ENCODE measurements at regions not wholly inside any gene's neighbourhood (a gene's known extent, or its start where the extent isn't known, plus 50 kb on each side); places are given as distances from the start of the nearest gene placed in this dataset.

DNA sequence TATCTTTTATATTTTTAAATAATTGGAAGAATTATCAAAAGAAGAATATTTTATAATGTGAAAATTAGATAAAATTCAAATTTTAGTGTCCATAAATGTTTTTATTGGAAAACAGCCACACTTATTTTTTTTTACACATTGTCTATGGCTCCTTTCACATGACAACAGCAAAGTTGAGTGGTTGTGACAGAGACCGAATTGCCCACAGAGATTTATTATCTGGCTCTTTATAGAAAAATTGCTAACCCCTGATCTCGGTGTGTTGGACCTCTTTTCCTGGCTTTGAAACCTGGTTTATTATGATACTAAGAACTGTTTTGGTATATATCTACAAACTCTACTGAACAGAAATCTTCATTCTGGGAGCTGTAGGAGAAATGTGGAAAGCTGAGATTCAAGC, 269.1 kb upstream of the UMPS start:
- Histone ChIP-seq H3K4me1 (no peaks in the 10 kb centered on the region), H3K9me3 (no peaks in the 10 kb centered on the region), H3K36me3 (no peaks in the 10 kb centered on the region), H3K4me3 (no peak overlapping the region), H3K27ac (no peak overlapping the region), H3K27me3 (no peaks in the 10 kb centered on the region)
- DNase-seq = no peak
- no peak for TF ChIP-seq POLR2A (IDR thresholded peaks at IDR 0.05)
- TF ChIP-seq, protein P1, sequence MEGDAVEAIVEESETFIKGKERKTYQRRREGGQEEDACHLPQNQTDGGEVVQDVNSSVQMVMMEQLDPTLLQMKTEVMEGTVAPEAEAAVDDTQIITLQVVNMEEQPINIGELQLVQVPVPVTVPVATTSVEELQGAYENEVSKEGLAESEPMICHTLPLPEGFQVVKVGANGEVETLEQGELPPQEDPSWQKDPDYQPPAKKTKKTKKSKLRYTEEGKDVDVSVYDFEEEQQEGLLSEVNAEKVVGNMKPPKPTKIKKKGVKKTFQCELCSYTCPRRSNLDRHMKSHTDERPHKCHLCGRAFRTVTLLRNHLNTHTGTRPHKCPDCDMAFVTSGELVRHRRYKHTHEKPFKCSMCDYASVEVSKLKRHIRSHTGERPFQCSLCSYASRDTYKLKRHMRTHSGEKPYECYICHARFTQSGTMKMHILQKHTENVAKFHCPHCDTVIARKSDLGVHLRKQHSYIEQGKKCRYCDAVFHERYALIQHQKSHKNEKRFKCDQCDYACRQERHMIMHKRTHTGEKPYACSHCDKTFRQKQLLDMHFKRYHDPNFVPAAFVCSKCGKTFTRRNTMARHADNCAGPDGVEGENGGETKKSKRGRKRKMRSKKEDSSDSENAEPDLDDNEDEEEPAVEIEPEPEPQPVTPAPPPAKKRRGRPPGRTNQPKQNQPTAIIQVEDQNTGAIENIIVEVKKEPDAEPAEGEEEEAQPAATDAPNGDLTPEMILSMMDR (IDR thresholded peaks at IDR 0.05) = no peak

DNA sequence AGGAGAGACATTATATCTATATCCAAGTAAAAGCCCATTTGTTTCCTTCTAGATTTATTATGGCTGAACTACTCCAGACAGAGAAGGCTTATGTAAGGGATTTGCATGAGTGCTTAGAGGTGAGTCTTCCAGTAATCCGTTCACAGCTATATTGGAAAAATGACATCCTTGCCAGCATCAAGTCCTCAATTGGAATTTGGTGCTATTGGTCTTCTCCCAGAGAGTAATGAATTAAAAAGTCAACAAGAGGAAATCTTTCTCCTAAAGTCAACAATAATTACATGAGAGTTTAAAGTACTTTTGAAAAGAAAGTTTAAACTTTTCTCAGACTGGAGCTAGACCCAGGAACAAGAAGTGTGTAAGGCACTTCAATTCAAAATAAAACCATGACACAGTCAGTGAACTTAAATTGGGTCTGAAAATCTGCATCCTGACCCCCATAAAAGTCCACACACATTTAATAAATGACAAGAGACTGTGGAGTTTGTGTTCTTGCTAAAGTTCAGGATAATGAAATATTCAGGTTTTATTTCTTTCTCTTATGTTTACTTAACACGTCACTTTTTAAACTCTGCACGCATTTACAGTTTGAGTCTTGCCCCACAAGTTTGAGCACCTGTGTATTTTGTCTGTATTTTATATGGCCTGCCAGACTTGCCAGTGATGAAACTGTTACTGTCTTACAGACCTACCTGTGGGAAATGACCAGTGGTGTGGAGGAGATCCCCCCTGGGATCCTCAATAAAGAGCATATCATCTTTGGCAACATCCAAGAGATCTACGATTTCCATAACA, 268.2 kb upstream of the UMPS start:
- TF ChIP-seq, protein P1 (IDR thresholded peaks at IDR 0.05) = no peak
- no peak for TF ChIP-seq POLR2A (IDR thresholded peaks at IDR 0.05)
- H3K4me1 ChIP-seq = no peaks in the 10 kb centered on the region
- no peaks in the 10 kb centered on the region for H3K9me3 ChIP-seq
- H3K36me3 ChIP-seq = no peaks in the 10 kb centered on the region
- H3K27me3 ChIP-seq = no peaks in the 10 kb centered on the region
- no peak overlapping the region for H3K4me3 ChIP-seq
- DNase-seq = no peak
- no peak overlapping the region for H3K27ac ChIP-seq

GRCh38 chr3:124463234-124463633, 267.0 kb upstream of the UMPS start:
- Histone ChIP-seq H3K36me3 (no peaks in the 10 kb centered on the region), H3K27ac (no peak overlapping the region), H3K27me3 (no peaks in the 10 kb centered on the region), H3K4me1 (no peaks in the 10 kb centered on the region), H3K4me3 (no peak overlapping the region), H3K9me3 (no peaks in the 10 kb centered on the region)
- no peak for TF ChIP-seq POLR2A (IDR thresholded peaks at IDR 0.05)
- TF ChIP-seq, protein P1 (IDR thresholded peaks at IDR 0.05) = peak in 3 of 6 experiments; percentile 6 to 28 (median 9)
- no peak for DNase-seq

DNA sequence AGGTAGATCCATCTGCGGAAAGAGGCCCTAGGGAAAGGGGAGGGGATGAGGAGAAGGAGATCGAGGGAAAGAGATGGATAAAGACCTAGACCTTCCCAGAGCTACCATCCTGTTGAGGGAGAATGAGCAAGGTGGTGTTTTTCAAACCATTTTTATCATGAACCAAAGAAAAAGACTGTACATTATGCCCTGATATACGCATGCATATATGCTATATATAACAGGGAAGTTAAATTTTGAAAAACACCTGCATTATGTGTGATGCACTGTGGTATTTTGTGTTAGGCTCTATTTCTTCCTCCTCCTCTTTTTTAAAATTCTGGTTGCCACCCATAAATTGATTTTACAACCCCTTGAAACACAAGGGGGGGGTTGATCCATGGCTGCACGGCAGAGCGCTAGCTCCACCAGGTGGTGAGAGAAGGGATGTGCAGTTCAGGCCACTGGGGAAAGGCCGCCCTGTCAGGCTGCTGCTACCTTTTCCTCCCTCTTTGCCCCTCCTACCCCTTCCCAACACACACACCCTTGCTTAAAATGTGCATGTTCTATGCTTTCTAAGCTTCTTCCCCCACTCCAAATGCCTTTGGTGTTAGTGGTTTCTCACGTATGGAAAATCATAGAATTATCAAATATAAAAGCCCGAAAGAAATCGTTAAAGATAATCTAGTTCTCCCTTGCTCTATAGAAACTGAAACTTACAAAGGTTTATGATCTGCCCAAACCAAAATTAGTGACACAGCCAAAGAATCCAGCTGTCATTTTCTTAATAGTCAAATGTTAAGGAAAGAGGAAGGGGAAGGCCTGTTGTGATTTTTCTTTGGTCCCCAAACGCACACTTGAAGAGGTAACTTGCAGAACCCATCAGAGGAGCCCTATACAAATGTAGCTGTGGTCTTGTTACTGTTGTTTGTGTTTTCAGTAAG, 262.0 kb upstream of the UMPS start:
- Histone ChIP-seq H3K27me3 (no peaks in the 10 kb centered on the region), H3K27ac (no peak overlapping the region), H3K9me3 (no peaks in the 10 kb centered on the region), H3K36me3 (no peaks in the 10 kb centered on the region), H3K4me3 (no peak overlapping the region), H3K4me1 (no peaks in the 10 kb centered on the region)
- no peak for TF ChIP-seq POLR2A (IDR thresholded peaks at IDR 0.05)
- TF ChIP-seq, protein P1 (IDR thresholded peaks at IDR 0.05) = peak in 5 of 6 experiments; percentile 33 to 93 (median 92)
- DNase-seq = peak in 2 of 3 donors; percentile 52 to 60

GRCh38 chr3:124469555-124469954, 260.7 kb upstream of the UMPS start:
- Histone ChIP-seq H3K9me3 (no peaks in the 10 kb centered on the region), H3K4me1 (no peaks in the 10 kb centered on the region), H3K4me3 (no peak overlapping the region), H3K27ac (no peak overlapping the region), H3K27me3 (no peaks in the 10 kb centered on the region), H3K36me3 (no peaks in the 10 kb centered on the region)
- no peak for DNase-seq
- no peak for TF ChIP-seq POLR2A (IDR thresholded peaks at IDR 0.05)
- TF ChIP-seq, protein P1 (IDR thresholded peaks at IDR 0.05) = no peak

All from Peyer's patch (tissue), 4 donors.